ENCODE measurements at regions not wholly inside any gene's neighbourhood (a gene's known extent, or its start where the extent isn't known, plus 50 kb on each side); places are given as distances from the start of the nearest gene placed in this dataset.

DNA sequence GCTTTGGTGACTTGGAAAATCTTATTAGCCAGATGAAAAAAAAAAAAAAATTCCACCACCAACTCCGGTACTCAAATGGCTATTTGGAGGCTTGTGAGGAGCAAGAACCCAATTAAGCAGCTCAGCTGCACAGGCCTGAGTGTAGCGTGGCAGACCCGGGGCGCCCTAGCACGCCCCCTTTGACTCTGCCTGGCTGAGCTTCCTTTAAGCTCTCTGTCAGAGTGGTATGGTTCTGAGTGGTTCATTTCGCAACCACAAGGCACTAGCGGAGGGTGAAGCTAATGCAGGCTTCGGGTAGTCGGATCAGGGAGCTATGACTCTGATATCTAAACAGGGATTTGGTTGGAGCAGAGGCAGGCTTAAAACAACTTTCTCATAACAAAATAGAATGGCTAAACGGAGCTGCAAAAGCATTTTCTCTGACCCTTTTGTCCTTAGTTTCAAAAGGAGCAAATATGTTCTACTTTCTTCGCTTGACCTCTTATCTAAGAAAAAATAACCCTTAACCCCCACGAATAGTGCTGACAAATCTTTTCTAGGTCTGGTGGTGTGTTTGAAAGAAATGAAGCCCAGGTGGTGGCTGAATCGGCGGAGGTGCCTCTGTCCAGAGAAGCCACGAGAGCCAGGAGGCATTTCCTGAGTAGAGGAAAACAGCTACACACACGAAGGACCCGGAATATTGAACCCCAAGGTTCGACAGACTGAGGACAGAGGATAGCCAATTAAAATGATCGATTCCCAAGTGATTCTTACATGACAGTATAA, 285.4 kb upstream of the GLI3 start:
- no peak overlapping the region for H3K4me2 ChIP-seq (ENCODE audit: insufficient read depth, low read length)

DNA sequence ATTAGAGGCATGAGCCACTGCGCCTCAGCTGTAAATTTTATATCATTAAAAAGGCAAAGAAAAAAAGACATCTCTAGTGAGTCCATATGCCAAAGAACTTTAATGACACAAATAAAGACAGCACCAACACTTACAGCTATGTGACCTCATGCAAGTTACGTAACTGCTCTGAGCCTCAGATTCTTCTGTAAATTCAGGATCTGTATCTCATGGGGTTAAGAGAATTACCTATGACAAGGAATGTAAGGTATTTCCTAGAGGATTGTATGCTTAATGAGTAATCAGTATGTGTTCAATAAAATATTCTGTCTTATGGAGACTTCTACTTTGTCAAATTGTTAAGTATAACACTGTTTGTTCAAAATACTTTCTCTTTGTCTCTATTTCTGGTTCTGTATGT, 274.0 kb upstream of the GLI3 start:
- Histone ChIP-seq H3K9me3 (ENCODE audit: insufficient read depth, low read length, severe bottlenecking) (no peaks in the 10 kb centered on the region), H3K4me3 (ENCODE audit: low read depth in 1 of 2, low read length in 2 of 2) (no peak overlapping the region)
- DNase-seq, result no peak

More for the DNA sequence above, 285.4 kb upstream of the GLI3 start:
- Histone ChIP-seq H3K27me3 (ENCODE audit: insufficient read depth, low read length, poor library complexity) (peaks cover 3% of the 10 kb centered on the region), H3K27ac (ENCODE audit: low read length) (no peak overlapping the region), H3K36me3 (ENCODE audit: insufficient read depth, low read length) (no peaks in the 10 kb centered on the region), H3K9ac (ENCODE audit: low read depth, low read length) (no peak overlapping the region), H3K9me3 (ENCODE audit: insufficient read depth, low read length, severe bottlenecking) (no peaks in the 10 kb centered on the region), H2AFZ (ENCODE audit: low read depth, low read length) (no peak overlapping the region), H3K4me3 (ENCODE audit: low read depth in 1 of 2, low read length in 2 of 2) (no peak overlapping the region), H3K4me1 (ENCODE audit: insufficient read depth, low read length) (no peaks in the 10 kb centered on the region), H3K79me2 (ENCODE audit: insufficient read depth, low read length) (no peaks in the 10 kb centered on the region), H4K20me1 (ENCODE audit: insufficient read depth, low read length) (no peaks in the 10 kb centered on the region)
- no peak for TF ChIP-seq EZH2 (IDR thresholded peaks at IDR 0.05; ENCODE audit: borderline replicate concordance, low read depth, low read length, severe bottlenecking)
- TF ChIP-seq, protein P1, sequence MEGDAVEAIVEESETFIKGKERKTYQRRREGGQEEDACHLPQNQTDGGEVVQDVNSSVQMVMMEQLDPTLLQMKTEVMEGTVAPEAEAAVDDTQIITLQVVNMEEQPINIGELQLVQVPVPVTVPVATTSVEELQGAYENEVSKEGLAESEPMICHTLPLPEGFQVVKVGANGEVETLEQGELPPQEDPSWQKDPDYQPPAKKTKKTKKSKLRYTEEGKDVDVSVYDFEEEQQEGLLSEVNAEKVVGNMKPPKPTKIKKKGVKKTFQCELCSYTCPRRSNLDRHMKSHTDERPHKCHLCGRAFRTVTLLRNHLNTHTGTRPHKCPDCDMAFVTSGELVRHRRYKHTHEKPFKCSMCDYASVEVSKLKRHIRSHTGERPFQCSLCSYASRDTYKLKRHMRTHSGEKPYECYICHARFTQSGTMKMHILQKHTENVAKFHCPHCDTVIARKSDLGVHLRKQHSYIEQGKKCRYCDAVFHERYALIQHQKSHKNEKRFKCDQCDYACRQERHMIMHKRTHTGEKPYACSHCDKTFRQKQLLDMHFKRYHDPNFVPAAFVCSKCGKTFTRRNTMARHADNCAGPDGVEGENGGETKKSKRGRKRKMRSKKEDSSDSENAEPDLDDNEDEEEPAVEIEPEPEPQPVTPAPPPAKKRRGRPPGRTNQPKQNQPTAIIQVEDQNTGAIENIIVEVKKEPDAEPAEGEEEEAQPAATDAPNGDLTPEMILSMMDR (IDR thresholded peaks at IDR 0.05; ENCODE audit: borderline replicate concordance, extremely low read depth, low read length, poor library complexity, severe bottlenecking), result no peak
- DNase-seq (no peak), ATAC-seq (ENCODE audit: insufficient read depth, low read depth) (no peak)

DNA sequence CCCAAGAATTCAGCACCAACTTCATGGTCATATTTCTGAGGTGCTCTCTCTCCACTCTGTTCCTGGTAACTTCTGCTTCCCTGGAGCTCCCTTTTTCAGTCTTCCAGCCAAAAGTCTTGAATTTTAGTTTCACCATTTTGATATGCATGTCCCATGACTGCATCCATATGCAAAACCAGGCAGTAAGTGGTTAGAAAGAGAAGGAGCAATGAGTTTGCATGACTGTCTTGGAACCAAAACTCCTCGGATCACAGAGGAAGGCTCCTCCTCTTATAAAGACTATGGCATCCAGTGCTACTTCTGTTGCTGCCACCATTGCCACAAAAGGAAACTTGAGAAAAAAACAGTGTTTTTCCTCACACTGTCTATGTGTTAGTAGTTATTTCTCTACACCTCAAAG, 269.1 kb upstream of the GLI3 start:
- ATAC-seq (ENCODE audit: insufficient read depth, low read depth) (no peak), DNase-seq (no peak)
- Histone ChIP-seq H3K36me3 (ENCODE audit: insufficient read depth, low read length) (no peaks in the 10 kb centered on the region), H3K4me2 (ENCODE audit: insufficient read depth, low read length) (no peak overlapping the region), H3K27ac (ENCODE audit: low read length) (no peak overlapping the region), H3K27me3 (ENCODE audit: insufficient read depth, low read length, poor library complexity) (no peaks in the 10 kb centered on the region), H2AFZ (ENCODE audit: low read depth, low read length) (no peak overlapping the region), H4K20me1 (ENCODE audit: insufficient read depth, low read length) (no peaks in the 10 kb centered on the region), H3K9me3 (ENCODE audit: insufficient read depth, low read length, severe bottlenecking) (no peaks in the 10 kb centered on the region), H3K9ac (ENCODE audit: low read depth, low read length) (no peak overlapping the region), H3K79me2 (ENCODE audit: insufficient read depth, low read length) (no peaks in the 10 kb centered on the region), H3K4me3 (ENCODE audit: low read depth in 1 of 2, low read length in 2 of 2) (no peak overlapping the region), H3K4me1 (ENCODE audit: insufficient read depth, low read length) (no peaks in the 10 kb centered on the region)
- no peak for TF ChIP-seq EZH2 (IDR thresholded peaks at IDR 0.05; ENCODE audit: borderline replicate concordance, low read depth, low read length, severe bottlenecking)
- TF ChIP-seq, protein P1 (IDR thresholded peaks at IDR 0.05; ENCODE audit: borderline replicate concordance, extremely low read depth, low read length, poor library complexity, severe bottlenecking), result no peak

More for the DNA sequence above, 274.0 kb upstream of the GLI3 start:
- no peaks in the 10 kb centered on the region for H3K27me3 ChIP-seq (ENCODE audit: insufficient read depth, low read length, poor library complexity)
- TF ChIP-seq, protein P1 (IDR thresholded peaks at IDR 0.05; ENCODE audit: borderline replicate concordance, extremely low read depth, low read length, poor library complexity, severe bottlenecking), result no peak
- no peak for TF ChIP-seq EZH2 (IDR thresholded peaks at IDR 0.05; ENCODE audit: borderline replicate concordance, low read depth, low read length, severe bottlenecking)
- no peak for ATAC-seq (ENCODE audit: insufficient read depth, low read depth)
- H3K4me1 ChIP-seq (ENCODE audit: insufficient read depth, low read length), result no peaks in the 10 kb centered on the region
- H3K79me2 ChIP-seq (ENCODE audit: insufficient read depth, low read length), result no peaks in the 10 kb centered on the region
- no peak overlapping the region for H2AFZ ChIP-seq (ENCODE audit: low read depth, low read length)
- H3K9ac ChIP-seq (ENCODE audit: low read depth, low read length), result no peak overlapping the region
- H3K27ac ChIP-seq (ENCODE audit: low read length), result no peak overlapping the region
- no peaks in the 10 kb centered on the region for H3K36me3 ChIP-seq (ENCODE audit: insufficient read depth, low read length)
- no peak overlapping the region for H3K4me2 ChIP-seq (ENCODE audit: insufficient read depth, low read length)
- H4K20me1 ChIP-seq (ENCODE audit: insufficient read depth, low read length), result no peaks in the 10 kb centered on the region

Measured in DND-41 (cell line).